H1 (cell line): ENCODE measurements at regions not wholly inside any gene's neighbourhood (a gene's known extent, or its start where the extent isn't known, plus 50 kb on each side); places are given as distances from the start of the nearest gene placed in this dataset.

Source experiments
- CTCF ChIA-PET: fragments of 300-600 bp; sonication (Branson Sonifier 250); formaldehyde crosslinking; loops from one replicate; lab custom pipeline; 2021; ENCODE audit not compliant: partially characterized antibody; lab: Charles Lee
- POLR2A ChIA-PET: fragments of 300-600 bp; sonication (Branson Sonifier 250); formaldehyde crosslinking; loops from one replicate; lab custom pipeline; 2021; ENCODE audit warnings: inconsistent platforms; ENCODE audit not compliant: partially characterized antibody; lab: Charles Lee
- DNase-seq, 2 experiments: peaks; one replicate each; pipeline versions ENCODE4 v3.0.0 to v3.0.0-alpha.2; 2010 to 2022; ENCODE audit warnings: low spot score in 2 of 2, low read depth in 1 of 2, mixed read lengths in 1 of 2
- FAIRE-seq: peaks from 2 replicates; lab custom pipeline; 2011; peaks lifted over from hg19 to GRCh38; lab: Jason Lieb, UNC
- H2AFZ ChIP-seq: 2 replicates; pipeline ENCODE4 v1.8.1; 2012; ENCODE audit warnings: low read length, inconsistent platforms
- H2AK5ac ChIP-seq: 2 replicates; pipeline ENCODE4 v1.6.1; 2013; ENCODE audit warnings: low read depth, low read length
- H2BK120ac ChIP-seq: replicated peaks from 2 replicates; pipeline ENCODE3; 2013; ENCODE audit warnings: low read depth, low read length, inconsistent platforms
- H2BK12ac ChIP-seq: 2 replicates; pipeline ENCODE4 v1.6.1; 2013; ENCODE audit warnings: low read depth, low read length
- H2BK15ac ChIP-seq: 2 replicates; pipeline ENCODE4 v1.6.1; 2013; ENCODE audit warnings: low read length
- H2BK20ac ChIP-seq: 2 replicates; pipeline ENCODE4 v1.6.1; 2013; ENCODE audit warnings: low read length
- H2BK5ac ChIP-seq: 2 replicates; pipeline ENCODE4 v1.6.1; 2013; ENCODE audit warnings: low read depth, low read length
- H3K14ac ChIP-seq: 2 replicates; pipeline ENCODE4 v1.6.1; 2013; ENCODE audit warnings: inconsistent platforms; ENCODE audit not compliant: insufficient read length
- H3K18ac ChIP-seq: 2 replicates; pipeline ENCODE4 v1.6.1; 2013; ENCODE audit warnings: low read length; ENCODE audit errors: extremely low read depth
- H3K23ac ChIP-seq: 2 replicates; pipeline ENCODE4 v1.6.1; 2013; ENCODE audit warnings: inconsistent platforms; ENCODE audit not compliant: insufficient read length
- H3K23me2 ChIP-seq: 2 replicates; pipeline ENCODE4 v1.6.1; 2013; ENCODE audit warnings: low read depth, low read length
- H3K27ac ChIP-seq: 2 replicates; pipeline ENCODE4 v1.6.1; 2011; ENCODE audit warnings: low read depth, low read length, inconsistent platforms
- H3K27me3 ChIP-seq, 4 experiments: replicated peaks in 1 of 4; 1 replicate in 1 of 4; 2 replicates in 3 of 4; pipeline versions ENCODE4 v1.6.1 to v1.8.1; 2011 to 2013; ENCODE audit warnings: low read length in 3 of 4, mild to moderate bottlenecking in 3 of 4, inconsistent platforms in 2 of 4, mixed read lengths in 2 of 4, moderate library complexity in 1 of 4; ENCODE audit not compliant: control insufficient read depth in 3 of 4, insufficient read depth in 3 of 4; ENCODE audit errors: extremely low read depth in 1 of 4
- H3K36me3 ChIP-seq, 4 experiments: 2 replicates each; pipeline versions ENCODE4 v1.6.1 to v1.8.1; 2011 to 2013; ENCODE audit warnings: mild to moderate bottlenecking in 4 of 4, low read length in 3 of 4, moderate library complexity in 2 of 4, control low read depth in 1 of 4, inconsistent platforms in 1 of 4; ENCODE audit not compliant: insufficient read depth in 4 of 4, control insufficient read depth in 2 of 4
- H3K4ac ChIP-seq: replicated peaks from 2 replicates; pipeline ENCODE3; 2013; ENCODE audit warnings: low read length, low read depth, mixed read lengths, inconsistent platforms; ENCODE audit not compliant: insufficient read length
- H3K4me1 ChIP-seq, 4 experiments: replicated peaks in 1 of 4; 1 replicate in 1 of 4; 2 replicates in 3 of 4; pipeline versions ENCODE4 v1.6.1 to v1.8.1; 2011 to 2013; ENCODE audit warnings: low read length in 3 of 4, inconsistent platforms in 2 of 4, mixed read lengths in 1 of 4; ENCODE audit not compliant: insufficient read depth in 4 of 4, control insufficient read depth in 3 of 4
- H3K4me2 ChIP-seq, 2 experiments: 2 replicates each; pipeline versions ENCODE4 v1.6.1 to v1.8.1; 2011 to 2013; ENCODE audit warnings: low read depth in 2 of 2, low read length in 2 of 2, control low read depth in 1 of 2, inconsistent platforms in 1 of 2, mild to moderate bottlenecking in 1 of 2; ENCODE audit not compliant: insufficient read depth in 1 of 2
- H3K4me3 ChIP-seq, 4 experiments: fragments of 200-600, 300-600 bp in 1 of 4; sonication (generic), shearing (Covaris generic), sonication (Bioruptor Twin) in 1 of 4; 2 replicates each; pipeline versions ENCODE4 v1.5.1 to v1.8.1; 2011 to 2016; ENCODE audit warnings: low read length in 4 of 4, low read depth in 3 of 4, control low read depth in 2 of 4, inconsistent platforms in 2 of 4, mild to moderate bottlenecking in 2 of 4, mixed read lengths in 1 of 4, moderate library complexity in 1 of 4; ENCODE audit not compliant: insufficient read depth in 2 of 4; ENCODE audit errors: extremely low read depth in 1 of 4
- H3K56ac ChIP-seq: replicated peaks from 2 replicates; pipeline ENCODE3; 2013; ENCODE audit warnings: low read depth, mild to moderate bottlenecking, mixed read lengths, low read length, inconsistent platforms; ENCODE audit not compliant: insufficient read length
- H3K79me1 ChIP-seq: 2 replicates; pipeline ENCODE4 v1.6.1; 2013; ENCODE audit warnings: low read depth, low read length, control low read depth
- H3K79me2 ChIP-seq, 2 experiments: 2 replicates each; pipeline versions ENCODE4 v1.6.1 to v1.8.1; 2012 to 2013; ENCODE audit warnings: low read length in 2 of 2, mild to moderate bottlenecking in 2 of 2, inconsistent platforms in 1 of 2; ENCODE audit not compliant: insufficient read depth in 2 of 2, control insufficient read depth in 1 of 2
- H3K9ac ChIP-seq, 4 experiments: replicated peaks in 1 of 4; 1 replicate in 1 of 4; 2 replicates in 3 of 4; pipeline versions ENCODE4 v1.6.1 to v1.8.1; 2011 to 2013; ENCODE audit warnings: low read depth in 3 of 4, low read length in 3 of 4, control low read depth in 2 of 4, mild to moderate bottlenecking in 2 of 4, moderate library complexity in 2 of 4, inconsistent platforms in 1 of 4; ENCODE audit errors: extremely low read depth in 1 of 4
- H3K9me3 ChIP-seq, 2 experiments: 2 replicates each; pipeline versions ENCODE4 v1.6.1 to v1.8.1; 2012 to 2013; ENCODE audit warnings: mild to moderate bottlenecking in 2 of 2, moderate library complexity in 2 of 2, control low read depth in 1 of 2, inconsistent platforms in 1 of 2, low read depth in 1 of 2, low read length in 1 of 2, mixed read lengths in 1 of 2; ENCODE audit not compliant: insufficient read depth in 2 of 2
- H4K20me1 ChIP-seq, 2 experiments: replicated peaks in 1 of 2; 2 replicates each; pipeline versions ENCODE3 to v1.8.1; 2011 to 2013; ENCODE audit warnings: inconsistent platforms in 2 of 2, low read length in 2 of 2, mild to moderate bottlenecking in 1 of 2; ENCODE audit not compliant: insufficient read depth in 2 of 2, control insufficient read depth in 1 of 2
- H4K5ac ChIP-seq: 2 replicates; pipeline ENCODE4 v1.6.1; 2013; ENCODE audit warnings: low read length, low read depth, mixed read lengths, inconsistent platforms; ENCODE audit not compliant: insufficient read length
- H4K8ac ChIP-seq: 2 replicates; pipeline ENCODE4 v1.8.0; 2013; ENCODE audit warnings: mild to moderate bottlenecking, moderate library complexity, low read length, inconsistent platforms; ENCODE audit not compliant: insufficient read depth; ENCODE audit errors: extremely low read depth
- H4K91ac ChIP-seq: replicated peaks from 2 replicates; pipeline ENCODE3; 2013; ENCODE audit warnings: low read length, mixed read lengths, inconsistent platforms; ENCODE audit not compliant: insufficient read length
- BACH1 ChIP-seq: IDR thresholded peaks from 2 replicates; pipeline ENCODE4 v1.6.1; 2012; ENCODE audit warnings: low read length, improper control_type of control experiment
- CHD2 ChIP-seq: IDR thresholded peaks from 2 replicates; pipeline ENCODE4 v1.6.1; 2012; ENCODE audit warnings: low read length, improper control_type of control experiment
- EP300 ChIP-seq, 2 experiments: IDR thresholded peaks; 1 replicate in 1 of 2; 2 replicates in 1 of 2; pipeline ENCODE4 v1.6.1; 2011 to 2012; ENCODE audit warnings: low read depth in 2 of 2, low read length in 2 of 2, mild to moderate bottlenecking in 2 of 2, borderline replicate concordance in 1 of 2, inconsistent platforms in 1 of 2, moderate library complexity in 1 of 2
- KDM4A ChIP-seq: IDR thresholded peaks from one replicate; pipeline ENCODE4 v1.7.1; 2012; ENCODE audit warnings: low read depth, mild to moderate bottlenecking, moderate library complexity, low read length, inconsistent platforms; ENCODE audit not compliant: severe bottlenecking
- NANOG ChIP-seq: IDR thresholded peaks from 2 replicates; pipeline ENCODE4 v1.6.1; 2011; ENCODE audit warnings: low read length, low read depth, mild to moderate bottlenecking, inconsistent platforms; ENCODE audit not compliant: insufficient read depth, poor library complexity, severe bottlenecking
- RFX5 ChIP-seq: IDR thresholded peaks from 2 replicates; pipeline ENCODE4 v1.6.1; 2011; ENCODE audit warnings: low read depth, low read length, improper control_type of control experiment, borderline replicate concordance
- TAF7 ChIP-seq: optimal IDR thresholded peaks from 2 replicates; pipeline ENCODE3; 2011; ENCODE audit warnings: low read depth, mild to moderate bottlenecking, inconsistent platforms, low read length, moderate library complexity, borderline replicate concordance
- TCF12 ChIP-seq: IDR thresholded peaks from 2 replicates; pipeline ENCODE4 v1.6.1; 2011; ENCODE audit warnings: low read depth, mild to moderate bottlenecking, low read length
- ZNF274 ChIP-seq: IDR thresholded peaks from 2 replicates; pipeline ENCODE4 v1.7.0; 2012; ENCODE audit warnings: low read length, borderline replicate concordance; ENCODE audit errors: extremely low read depth
- WGBS, 2 experiments: shearing (Covaris generic) in 1 of 2; methylation state at CpG; one replicate each; pipeline versions ENCODE4 v1.1.6 to v1.1.7; 2013 to 2015; ENCODE audit warnings: low lambda C conversion rate in 2 of 2, mixed read lengths in 2 of 2, inconsistent platforms in 1 of 2, low coverage in 1 of 2, missing lambda C conversion rate in 1 of 2; ENCODE audit not compliant: insufficient replicate concordance in 2 of 2, insufficient coverage in 1 of 2, insufficient read length in 1 of 2; ENCODE audit errors: extremely low coverage in 1 of 2, missing lambda C conversion rate in 1 of 2; 5-methylcytosine and 5-hydroxymethylcytosine counted together

GRCh38 chr12:28869197-28869596 lies 279.9 kb upstream of the FAR2 start:
- Histone ChIP-seq H4K5ac (no peak overlapping the region), H4K91ac (no peak overlapping the region), H3K9me3 (no peaks in the 10 kb centered on the region), H4K20me1 (no peaks in the 10 kb centered on the region), H2BK15ac (no peak overlapping the region), H3K36me3 (no peaks in the 10 kb centered on the region), H2BK120ac (no peak overlapping the region), H3K79me2 (no peaks in the 10 kb centered on the region), H3K18ac (no peak overlapping the region), H3K4me2 (no peak overlapping the region), H3K56ac (no peak overlapping the region), H2AFZ (no peak overlapping the region), H3K79me1 (no peaks in the 10 kb centered on the region), H3K9ac (no peak overlapping the region), H2BK20ac (no peak overlapping the region), H2AK5ac (no peak overlapping the region), H3K14ac (no peak overlapping the region), H2BK5ac (no peak overlapping the region), H3K23me2 (no peaks in the 10 kb centered on the region), H3K4me1 (peaks cover 0 to 4% (median 1%) of the 10 kb centered on the region in 4 experiments; a peak in 3 of 7 replicates), H3K27me3 (peaks cover 0 to 3% (median under 1%) of the 10 kb centered on the region in 4 experiments; a peak in 3 of 7 replicates), H3K27ac (no peak overlapping the region), H2BK12ac (no peak overlapping the region), H3K23ac (no peak overlapping the region), H4K8ac (no peak overlapping the region), H3K4me3 (no peak overlapping the region), H3K4ac (no peak overlapping the region)
- DNase-seq (no peak), FAIRE-seq (no peak)
- CTCF ChIA-PET = interaction anchor here (0.5 to 0.6 kb wide), 2 partner anchors 9 to 23 kb away, joined by 3 read pairs; no protein-coding TSS in a partner anchor
- POLR2A ChIA-PET = no interaction called here
- TF ChIP-seq CHD2 (no peak), ZNF274 (no peak), NANOG (no peak), TAF7 (no peak), BACH1 (no peak), RFX5 (no peak), KDM4A (no peak), TCF12 (no peak), EP300 (IDR thresholded peaks at IDR 0.05; ENCODE audit: borderline replicate concordance in 1 of 2, low read depth in 2 of 2, low read length in 2 of 2) (no peak)
- 80% methylated on average over 4 of the region's 4 CpGs; no CpG with 5 or more reads in 1 of the 2 experiments for WGBS, 2 experiments
